GM18909 (cell line): ENCODE measurements at regions not wholly inside any gene's neighbourhood (a gene's known extent, or its start where the extent isn't known, plus 50 kb on each side); places are given as distances from the start of the nearest gene placed in this dataset.

Source experiments
- ATAC-seq: cut with Tn5 transposase; IDR thresholded peaks from one replicate; pipeline ENCODE4 v1.9.1; 2021; ENCODE audit warnings: mild to moderate bottlenecking; ENCODE audit not compliant: unreplicated experiment, poor library complexity

DNA sequence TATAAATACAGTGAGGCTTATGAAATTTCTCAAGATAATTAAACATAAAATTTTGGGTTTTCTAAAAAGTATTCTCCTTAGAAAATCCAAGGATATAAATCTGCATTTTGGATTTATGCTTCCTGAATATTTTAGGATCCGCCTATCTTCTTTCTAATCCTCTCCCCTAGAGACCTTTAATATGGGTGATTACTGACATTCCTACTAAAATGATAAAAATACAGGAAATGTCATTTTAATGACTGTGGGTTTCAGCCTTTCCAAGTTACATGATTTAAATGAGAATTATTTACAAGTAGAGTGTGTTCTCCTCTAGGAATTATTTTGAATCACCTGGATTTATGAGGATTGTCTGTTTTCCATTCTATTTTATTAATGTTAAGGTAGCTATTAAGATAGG is 150.4 kb downstream of the C7orf25 start:
- ATAC-seq, result no peak

DNA sequence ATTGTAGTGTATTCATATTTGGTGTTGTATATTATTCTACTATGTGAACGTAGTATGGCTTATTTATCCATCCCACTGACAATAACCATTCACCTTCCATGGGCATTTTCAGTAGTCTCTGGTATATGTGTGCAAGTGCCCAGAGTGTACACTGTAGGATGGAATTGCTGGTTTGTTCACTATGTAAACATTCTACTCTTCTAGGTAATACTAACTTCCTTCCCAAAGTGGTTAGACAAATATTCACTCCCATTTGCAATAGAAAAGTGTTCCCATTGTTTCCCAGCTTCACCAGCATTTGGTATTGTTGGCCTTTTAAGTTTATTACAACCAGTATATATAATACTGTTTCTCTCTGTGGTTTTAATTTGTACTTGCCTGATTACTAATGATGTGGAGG is 153.7 kb downstream of the C7orf25 start:
- ATAC-seq, result no peak

- no peak for ATAC-seq
Observed at GRCh38 chr7:42756841-42757240, 155.0 kb downstream of the C7orf25 start.

DNA sequence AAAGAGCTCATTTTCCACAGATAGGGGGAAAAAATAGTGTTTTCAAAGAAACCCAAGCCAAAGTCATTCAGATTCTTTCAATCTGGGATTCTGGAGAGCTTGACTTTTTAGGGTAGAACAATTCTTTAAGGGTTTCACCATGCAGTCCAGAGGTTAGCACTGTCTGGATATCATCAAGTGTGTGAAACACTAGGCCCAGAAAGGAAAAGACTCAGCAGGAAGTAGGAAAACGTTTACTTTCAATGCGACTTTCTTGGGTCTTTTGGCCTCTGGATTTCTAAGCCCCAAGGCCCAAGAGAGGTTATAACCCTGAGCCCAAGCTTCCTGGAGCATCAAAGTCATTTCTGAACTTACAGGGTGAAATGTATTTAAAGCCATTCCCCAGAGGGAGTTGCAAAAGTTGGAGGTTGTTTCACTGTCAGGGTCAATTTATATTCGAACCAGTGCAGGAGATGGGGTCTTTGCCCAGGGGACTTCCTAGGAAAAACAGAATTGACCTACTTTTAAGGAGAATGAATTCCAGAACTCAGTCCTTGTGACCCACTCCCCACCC is 158.0 kb downstream of the C7orf25 start:
- no peak for ATAC-seq

DNA sequence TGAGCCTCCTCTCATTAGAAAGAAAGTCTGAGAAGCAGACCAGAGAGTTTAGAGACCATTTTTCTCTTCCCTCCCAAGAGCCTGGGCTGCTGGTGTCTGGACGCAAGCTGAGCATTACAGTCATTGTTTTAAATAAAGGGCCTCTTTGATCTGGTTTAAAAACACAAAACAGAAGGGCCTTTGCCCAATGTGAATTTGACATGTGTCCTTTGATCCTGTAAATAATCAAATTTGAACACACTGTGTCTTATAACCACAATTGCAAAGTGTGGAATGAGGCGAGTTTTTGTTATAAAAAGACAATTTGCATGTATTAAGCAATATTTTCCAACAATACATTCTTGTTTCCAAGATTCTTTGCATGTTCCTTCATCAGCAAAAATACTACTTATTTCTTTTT is 158.5 kb downstream of the C7orf25 start:
- no peak for ATAC-seq

GRCh38 chr7:42750172-42750571 is 161.7 kb downstream of the C7orf25 start:
- ATAC-seq, result no peak

DNA sequence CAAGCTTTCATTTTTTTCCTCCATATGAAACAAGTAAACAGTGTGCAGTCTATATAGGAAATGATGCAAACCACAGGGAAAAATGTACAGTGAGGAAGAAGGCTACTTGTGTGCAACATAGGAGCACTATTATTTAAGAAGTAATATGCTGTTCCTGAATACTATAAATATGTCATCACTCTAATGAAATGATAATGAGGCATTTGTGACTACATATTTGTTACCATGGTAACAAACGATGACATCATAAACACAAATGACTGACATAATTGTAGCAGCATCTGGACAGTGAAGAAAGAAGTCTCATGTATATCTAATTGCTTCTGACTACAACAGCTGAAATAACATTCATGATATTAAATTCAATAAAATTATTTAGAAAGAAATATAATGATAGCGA is 164.8 kb downstream of the C7orf25 start:
- no peak for ATAC-seq

GRCh38 chr7:42746214-42746613 is 165.7 kb downstream of the C7orf25 start:
- ATAC-seq, result no peak

DNA sequence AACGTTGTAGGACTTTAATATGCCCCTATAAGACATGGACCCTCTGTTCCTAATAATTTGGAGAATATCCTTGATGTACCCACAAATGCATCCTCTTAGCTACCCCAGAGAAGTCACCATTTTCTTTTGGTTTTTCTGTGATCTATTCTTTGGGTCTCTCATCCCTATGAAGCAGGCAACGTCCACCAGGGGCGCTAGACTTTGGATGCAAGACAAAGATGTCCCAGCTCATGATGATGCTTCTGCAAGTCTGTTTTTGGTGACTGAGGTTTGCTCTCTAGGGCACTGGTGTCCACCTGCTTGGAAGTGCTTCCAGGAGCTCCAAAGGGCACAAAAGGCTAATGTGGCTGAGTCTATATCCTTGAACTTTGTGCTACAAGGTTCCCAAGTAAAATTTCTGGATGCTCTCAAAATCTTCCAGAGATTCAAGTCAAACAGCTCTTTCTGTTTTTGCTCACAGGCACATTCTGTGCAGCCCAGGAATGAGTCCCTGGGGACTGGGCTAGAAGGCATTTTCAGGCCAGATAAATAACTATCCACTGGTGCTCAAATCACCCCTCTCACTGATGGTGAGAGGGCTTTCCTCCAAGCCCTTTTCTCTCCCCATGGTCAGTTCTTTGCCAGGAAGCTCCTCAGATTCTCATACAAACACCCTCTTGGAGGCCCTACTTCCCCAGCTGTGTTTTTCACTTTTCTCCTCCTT is 166.4 kb downstream of the C7orf25 start:
- peak; percentile 43 for ATAC-seq

DNA sequence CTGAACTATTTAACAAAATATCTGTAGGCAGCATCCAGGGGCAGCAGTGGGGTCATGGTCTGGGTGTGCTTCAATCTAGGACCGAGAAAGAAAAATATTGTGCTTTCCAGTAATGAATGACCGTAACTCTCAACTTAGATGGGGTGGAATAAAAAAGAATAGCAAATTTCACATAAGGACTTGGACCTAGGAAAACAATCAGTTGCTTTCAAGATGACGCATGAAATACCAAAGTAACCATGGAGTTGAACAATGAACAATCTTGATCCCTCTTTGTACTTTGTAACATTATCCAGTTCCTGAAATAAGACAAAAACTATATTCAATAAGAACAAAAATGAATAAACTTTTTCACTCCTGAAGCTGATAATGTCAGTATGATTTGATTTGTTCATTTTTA is 167.1 kb downstream of the C7orf25 start:
- ATAC-seq, result no peak

GRCh38 chr7:42743077-42743858 is 168.6 kb downstream of the C7orf25 start:
- no peak for ATAC-seq

GRCh38 chr7:42742318-42742717 is 169.6 kb downstream of the C7orf25 start:
- no peak for ATAC-seq

- no peak for ATAC-seq
Observed at GRCh38 chr7:42740408-42740807, 171.5 kb downstream of the C7orf25 start.

- ATAC-seq, result no peak
Observed at GRCh38 chr7:42739638-42740037, 172.2 kb downstream of the C7orf25 start.

DNA sequence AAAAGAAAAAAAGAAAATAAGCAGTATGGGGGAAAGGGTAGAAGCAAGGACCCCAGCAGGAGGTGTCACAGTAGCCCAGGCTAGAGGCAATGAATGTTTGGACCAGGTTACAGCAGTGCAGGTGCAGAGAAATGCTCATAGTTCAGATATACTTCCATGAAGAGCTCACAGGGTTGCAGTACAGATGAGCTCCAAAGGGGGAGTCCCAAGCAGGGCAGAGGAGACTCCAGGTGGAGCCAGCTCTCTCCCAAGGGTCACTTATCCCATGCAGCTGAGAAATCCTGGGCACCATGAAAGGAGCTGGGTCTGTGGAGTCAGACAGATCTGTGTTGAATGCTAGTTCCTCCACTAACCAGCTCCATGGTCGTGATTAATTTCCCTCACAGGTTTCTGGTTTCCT is 174.9 kb downstream of the C7orf25 start:
- ATAC-seq, result no peak

GRCh38 chr7:42735081-42735480 is 176.8 kb downstream of the C7orf25 start:
- ATAC-seq, result no peak

GRCh38 chr7:42734568-42734967 is 177.3 kb downstream of the C7orf25 start:
- no peak for ATAC-seq

GRCh38 chr7:42733040-42733439 is 178.8 kb downstream of the C7orf25 start:
- no peak for ATAC-seq

GRCh38 chr7:42730586-42730985 is 181.3 kb downstream of the C7orf25 start:
- ATAC-seq, result no peak

GRCh38 chr7:42729053-42729765 is 182.7 kb downstream of the C7orf25 start:
- no peak for ATAC-seq

DNA sequence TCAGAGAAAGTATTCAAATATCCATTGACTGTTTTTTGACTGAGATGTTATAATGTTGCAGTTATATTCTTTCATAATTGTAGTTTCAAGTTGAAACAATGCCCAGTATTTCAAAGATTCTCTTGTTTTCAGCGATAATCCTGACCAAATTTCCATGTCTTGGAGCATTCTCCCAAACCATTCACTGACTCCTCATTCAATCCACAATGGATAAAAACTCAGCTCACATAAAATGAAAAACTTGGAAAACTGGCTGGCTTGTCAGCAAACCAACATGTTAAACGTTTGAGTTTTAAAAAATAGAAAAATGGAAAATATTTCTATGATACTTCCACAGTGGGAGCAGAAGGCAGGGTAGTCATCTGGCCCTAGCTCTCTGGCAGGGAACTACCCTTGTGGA is 184.4 kb downstream of the C7orf25 start:
- ATAC-seq, result no peak
